ENCODE measurements at regions not wholly inside any gene's neighbourhood (a gene's known extent, or its start where the extent isn't known, plus 50 kb on each side); places are given as distances from the start of the nearest gene placed in this dataset.

DNA sequence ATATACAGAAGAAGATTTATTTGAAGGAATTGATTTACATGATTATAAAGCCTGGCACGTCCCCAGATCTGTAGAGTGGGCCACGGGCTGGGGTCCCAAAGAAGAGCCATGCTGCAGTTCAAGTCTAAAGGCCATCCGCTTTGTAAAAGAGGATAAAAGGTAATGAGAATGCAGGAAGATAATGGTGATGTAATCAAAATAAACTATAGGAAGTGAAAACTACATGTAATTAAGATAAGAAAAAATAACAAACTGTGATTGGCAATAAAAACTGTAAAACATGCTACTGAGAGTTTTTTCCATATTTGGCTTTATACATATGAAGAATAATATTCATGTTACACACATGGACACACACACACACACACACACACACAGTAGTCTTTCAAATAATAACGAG lies 59.0 kb upstream of the TMEFF2 start:
- DNase-seq (ENCODE audit: low spot score) = no peak
- Histone ChIP-seq H3K9me3 (ENCODE audit: low read depth) (no peaks in the 10 kb centered on the region), H3K27me3 (no peaks in the 10 kb centered on the region), H3K9me2 (replicated peaks; ENCODE audit: insufficient read depth) (no peaks in the 10 kb centered on the region), H2AFZ (no peak overlapping the region), H3K4me3 (no peak overlapping the region), H3K79me2 (no peaks in the 10 kb centered on the region), H3K36me3 (replicated peaks; ENCODE audit: insufficient read depth, low read depth) (no peaks in the 10 kb centered on the region), H3K4me1 (ENCODE audit: insufficient read depth) (no peaks in the 10 kb centered on the region), H3K4me2 (no peak overlapping the region), H3K27ac (no peak overlapping the region), H4K20me1 (ENCODE audit: insufficient read depth, poor library complexity, severe bottlenecking) (no peaks in the 10 kb centered on the region)
- 72% methylated on average over 4 of the region's 4 CpGs for WGBS (ENCODE audit: low lambda C conversion rate, missing lambda C conversion rate)
- TF ChIP-seq EZH2phosphoT487 (IDR thresholded peaks at IDR 0.05; ENCODE audit: low read depth, severe bottlenecking, unreplicated experiment) (no peak), EZH2 (IDR thresholded peaks at IDR 0.05; ENCODE audit: borderline replicate concordance) (no peak), CTCF (IDR thresholded peaks at IDR 0.05; ENCODE audit: poor library complexity) (no peak)

DNA sequence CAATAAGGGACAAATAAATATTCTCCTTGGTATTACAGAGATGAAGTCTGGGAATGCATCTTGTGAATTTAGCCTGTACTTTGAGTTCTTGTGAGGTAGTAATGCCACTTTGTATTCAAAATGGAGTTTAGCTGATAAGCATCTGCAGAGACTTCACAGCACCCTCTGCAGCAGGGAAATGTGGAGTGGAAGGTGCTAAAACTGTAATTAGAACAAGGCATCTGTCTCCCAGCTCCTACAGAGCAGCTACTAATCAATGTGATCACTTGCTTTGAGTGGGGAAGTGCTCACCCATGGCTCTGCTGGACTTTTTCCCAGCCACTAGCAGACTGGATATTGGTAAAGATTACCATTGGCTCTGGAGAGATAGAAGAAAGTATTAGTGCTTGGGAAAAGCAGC lies 56.2 kb upstream of the TMEFF2 start:
- no peaks in the 10 kb centered on the region for H3K36me3 ChIP-seq (replicated peaks; ENCODE audit: insufficient read depth, low read depth)
- no peaks in the 10 kb centered on the region for H3K27me3 ChIP-seq
- no peaks in the 10 kb centered on the region for H4K20me1 ChIP-seq (ENCODE audit: insufficient read depth, poor library complexity, severe bottlenecking)
- no peak for TF ChIP-seq CTCF (IDR thresholded peaks at IDR 0.05; ENCODE audit: poor library complexity)
- H2AFZ ChIP-seq = no peak overlapping the region
- H3K9me3 ChIP-seq (ENCODE audit: low read depth) = no peaks in the 10 kb centered on the region
- no peaks in the 10 kb centered on the region for H3K4me1 ChIP-seq (ENCODE audit: insufficient read depth)
- H3K27ac ChIP-seq = no peak overlapping the region
- no peaks in the 10 kb centered on the region for H3K9me2 ChIP-seq (replicated peaks; ENCODE audit: insufficient read depth)
- H3K4me2 ChIP-seq = no peak overlapping the region
- H3K79me2 ChIP-seq = no peaks in the 10 kb centered on the region
- no peak overlapping the region for H3K4me3 ChIP-seq
- DNase-seq (ENCODE audit: low spot score) = no peak

GRCh38 chr2:192247456-192247855 lies 52.7 kb upstream of the TMEFF2 start:
- Histone ChIP-seq H3K4me1 (ENCODE audit: insufficient read depth) (no peaks in the 10 kb centered on the region), H3K27ac (no peak overlapping the region)
- WGBS (ENCODE audit: low lambda C conversion rate, missing lambda C conversion rate) = 87% methylated on average over 3 of the region's 3 CpGs

More at GRCh38 chr2:192247456-192247855, 52.7 kb upstream of the TMEFF2 start:
- no peaks in the 10 kb centered on the region for H3K9me2 ChIP-seq (replicated peaks; ENCODE audit: insufficient read depth)
- no peak overlapping the region for H3K4me2 ChIP-seq
- TF ChIP-seq CTCF (IDR thresholded peaks at IDR 0.05; ENCODE audit: poor library complexity) = no peak
- DNase-seq (ENCODE audit: low spot score) = no peak
- H3K4me3 ChIP-seq = no peak overlapping the region
- no peak overlapping the region for H2AFZ ChIP-seq
- H3K36me3 ChIP-seq (replicated peaks; ENCODE audit: insufficient read depth, low read depth) = no peaks in the 10 kb centered on the region
- no peaks in the 10 kb centered on the region for H3K79me2 ChIP-seq
- no peaks in the 10 kb centered on the region for H3K27me3 ChIP-seq
- no peaks in the 10 kb centered on the region for H3K9me3 ChIP-seq (ENCODE audit: low read depth)
- no peaks in the 10 kb centered on the region for H4K20me1 ChIP-seq (ENCODE audit: insufficient read depth, poor library complexity, severe bottlenecking)

Data from hepatocyte (in vitro differentiated cells).